T-cell (primary cell): ENCODE measurements at regions not wholly inside any gene's neighbourhood (a gene's known extent, or its start where the extent isn't known, plus 50 kb on each side); places are given as distances from the start of the nearest gene placed in this dataset.

Experiments used
- ATAC-seq, 4 experiments: fragments of 200-7000 bp in 3 of 4; fragments of 150-1000 bp in 1 of 4; cut with Tn5 transposase; replicated peaks in 1 of 4; 1 replicate in 3 of 4; 2 replicates in 1 of 4; pipeline ENCODE4 v1.10.0; 2021; ENCODE audit warnings: moderate library complexity in 3 of 4, mild to moderate bottlenecking in 2 of 4, moderate number of reproducible peaks in 1 of 4
- CTCF ChIA-PET, 2 donors: fragments of 300-600 bp; sonication (Branson Sonifier 250); formaldehyde crosslinking; loops; one replicate each; lab custom pipeline; 2022; ENCODE audit warnings: antibody characterized with exemption in 2 of 2; lab: Charles Lee
- POLR2A ChIA-PET, 2 donors: fragments of 300-600 bp; sonication (Branson Sonifier 250); formaldehyde crosslinking; loops; one replicate each; lab custom pipeline; 2022; ENCODE audit warnings: antibody characterized with exemption in 2 of 2; lab: Charles Lee
- DNase-seq, 35 experiments: peaks; one replicate each; pipeline versions ENCODE4 v3.0.0 to v3.0.0-alpha.2; 2013 to 2023
- H3K27ac ChIP-seq: one replicate; pipeline ENCODE4 v1.5.1; 2013; ENCODE audit warnings: low read length
- H3K27me3 ChIP-seq, 2 experiments: replicated peaks in 1 of 2; 1 replicate in 1 of 2; 2 replicates in 1 of 2; pipeline versions ENCODE4 v1.6.1 to v1.7.0; 2013; ENCODE audit warnings: low read length in 1 of 2, mixed read lengths in 1 of 2; ENCODE audit not compliant: control insufficient read depth in 2 of 2, insufficient read depth in 2 of 2; ENCODE audit errors: extremely low read depth in 1 of 2
- H3K36me3 ChIP-seq, 2 donors: 1 replicate in 1 of 2; 2 replicates in 1 of 2; pipeline versions ENCODE4 v1.6.1 to v1.7.0; 2013; ENCODE audit warnings: low read length in 1 of 2; ENCODE audit not compliant: control insufficient read depth in 2 of 2, insufficient read depth in 1 of 2; ENCODE audit errors: extremely low read depth in 1 of 2
- H3K4me1 ChIP-seq, 2 experiments: 1 replicate in 1 of 2; 2 replicates in 1 of 2; pipeline versions ENCODE4 v1.6.1 to v1.7.0; 2013; ENCODE audit warnings: low read length in 2 of 2, mixed read lengths in 1 of 2; ENCODE audit not compliant: insufficient read depth in 2 of 2, control insufficient read depth in 1 of 2; ENCODE audit errors: extremely low read depth in 1 of 2
- H3K4me3 ChIP-seq, 2 donors: 1 replicate in 1 of 2; 2 replicates in 1 of 2; pipeline versions ENCODE4 v1.5.1 to v1.7.0; 2013; ENCODE audit warnings: mild to moderate bottlenecking in 2 of 2, low read length in 1 of 2, moderate library complexity in 1 of 2; ENCODE audit not compliant: control insufficient read depth in 1 of 2; ENCODE audit errors: extremely low read depth in 1 of 2
- H3K9me3 ChIP-seq: 2 replicates; pipeline ENCODE4 v1.7.0; 2013
- H3K27ac Mint-ChIP-seq, 2 donors: one replicate each; pipeline ENCODE4 v1.8.0; 2020 to 2021; ENCODE audit warnings: mild to moderate bottlenecking in 2 of 2, mixed read lengths in 2 of 2
- H3K27me3 Mint-ChIP-seq, 2 donors: one replicate each; pipeline ENCODE4 v1.8.0; 2021 to 2022; ENCODE audit warnings: mixed read lengths in 2 of 2
- H3K36me3 Mint-ChIP-seq: one replicate; pipeline ENCODE4 v1.8.0; 2021; ENCODE audit warnings: mixed read lengths
- H3K4me1 Mint-ChIP-seq, 3 donors: one replicate each; pipeline ENCODE4 v1.8.0; 2020 to 2022; ENCODE audit warnings: mixed read lengths in 3 of 3, mild to moderate bottlenecking in 1 of 3
- H3K4me3 Mint-ChIP-seq, 3 donors: one replicate each; pipeline ENCODE4 v1.8.0; 2020 to 2022; ENCODE audit warnings: mild to moderate bottlenecking in 3 of 3, mixed read lengths in 3 of 3, moderate library complexity in 3 of 3
- H3K9me3 Mint-ChIP-seq, 3 donors: one replicate each; pipeline ENCODE4 v1.8.0; 2020 to 2022; ENCODE audit warnings: mixed read lengths in 3 of 3
- WGBS: methylation state at CpG from one replicate; pipeline ENCODE4 v1.1.5; 2013; ENCODE audit warnings: missing lambda C conversion rate; ENCODE audit not compliant: insufficient coverage; 5-methylcytosine and 5-hydroxymethylcytosine counted together

DNA sequence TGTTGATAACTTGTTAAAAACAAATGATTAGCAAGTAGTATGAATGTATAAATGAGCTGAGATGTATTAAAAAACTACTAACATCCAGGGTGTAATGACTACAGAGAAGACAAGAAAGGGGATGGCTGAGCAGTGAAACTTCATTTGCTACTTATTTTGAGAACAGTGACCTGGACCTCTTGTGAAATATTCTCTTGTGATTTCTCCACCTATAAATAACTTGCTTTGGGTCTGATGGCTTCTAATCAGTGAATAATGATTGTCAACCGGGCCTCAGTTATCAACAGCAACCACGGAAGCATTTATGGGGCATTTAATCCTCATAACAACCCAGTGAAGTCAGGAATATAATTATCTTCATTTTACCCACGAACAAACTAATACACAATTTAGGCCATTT is 154.2 kb upstream of the HAND2 start:
- H3K4me3 Mint-ChIP-seq, result no peak overlapping the region
- H3K9me3 ChIP-seq, result no peaks in the 10 kb centered on the region
- DNase-seq (no peak), ATAC-seq (no peak)
- no peaks in the 10 kb centered on the region for H3K4me1 Mint-ChIP-seq
- H3K27me3 ChIP-seq, result peaks cover 0 to 3% of the 10 kb centered on the region in 2 experiments
- ChIA-PET POLR2A (no interaction called here), CTCF (interaction anchor here in 1 of 2 donors (0.7 kb wide), 1 partner anchor 46 kb away, joined by 5 read pairs; no protein-coding TSS in a partner anchor)
- WGBS, result no CpG with 5 or more reads among the region's 3 CpGs
- H3K27me3 Mint-ChIP-seq, result peaks cover 0 to 13% of the 10 kb centered on the region in 2 donors
- H3K4me1 ChIP-seq, result no peaks in the 10 kb centered on the region
- no peaks in the 10 kb centered on the region for H3K36me3 ChIP-seq
- H3K9me3 Mint-ChIP-seq, result no peaks in the 10 kb centered on the region
- no peak overlapping the region for H3K4me3 ChIP-seq
- no peak overlapping the region for H3K27ac ChIP-seq
- no peaks in the 10 kb centered on the region for H3K36me3 Mint-ChIP-seq
- no peak overlapping the region for H3K27ac Mint-ChIP-seq

DNA sequence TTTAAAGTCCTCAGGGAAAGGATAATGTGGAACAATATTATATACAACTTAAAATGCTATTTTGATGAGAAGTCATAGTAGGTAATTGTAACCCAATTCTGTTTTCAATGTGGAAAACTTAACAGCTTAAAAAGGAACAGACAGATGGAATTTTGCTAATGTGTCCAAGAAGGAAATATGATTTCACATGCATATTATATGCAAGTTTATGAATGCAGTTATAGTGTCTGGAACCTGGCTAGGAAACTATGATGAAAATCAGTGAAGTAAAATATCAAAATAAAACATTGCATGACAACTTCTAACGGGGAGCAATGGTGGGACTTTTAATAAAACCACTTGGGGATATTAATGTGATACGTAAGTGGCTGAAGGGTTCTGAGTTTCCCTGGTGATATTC is 152.6 kb upstream of the HAND2 start:
- ATAC-seq (no peak), DNase-seq (no peak)
- H3K4me1 ChIP-seq, result no peaks in the 10 kb centered on the region
- no peaks in the 10 kb centered on the region for H3K36me3 Mint-ChIP-seq
- H3K4me1 Mint-ChIP-seq, result no peaks in the 10 kb centered on the region
- CTCF ChIA-PET, result no interaction called here
- H3K36me3 ChIP-seq, result no peaks in the 10 kb centered on the region
- H3K27me3 Mint-ChIP-seq, result peaks cover 0 to 13% of the 10 kb centered on the region in 2 donors
- H3K9me3 ChIP-seq, result no peaks in the 10 kb centered on the region
- no CpG with 5 or more reads among the region's 2 CpGs for WGBS
- H3K27me3 ChIP-seq, result peaks cover 0 to 3% of the 10 kb centered on the region in 2 experiments
- no peak overlapping the region for H3K4me3 Mint-ChIP-seq
- POLR2A ChIA-PET, result no interaction called here
- H3K9me3 Mint-ChIP-seq, result no peaks in the 10 kb centered on the region
- H3K27ac Mint-ChIP-seq, result no peak overlapping the region
- no peak overlapping the region for H3K27ac ChIP-seq
- H3K4me3 ChIP-seq, result no peak overlapping the region

DNA sequence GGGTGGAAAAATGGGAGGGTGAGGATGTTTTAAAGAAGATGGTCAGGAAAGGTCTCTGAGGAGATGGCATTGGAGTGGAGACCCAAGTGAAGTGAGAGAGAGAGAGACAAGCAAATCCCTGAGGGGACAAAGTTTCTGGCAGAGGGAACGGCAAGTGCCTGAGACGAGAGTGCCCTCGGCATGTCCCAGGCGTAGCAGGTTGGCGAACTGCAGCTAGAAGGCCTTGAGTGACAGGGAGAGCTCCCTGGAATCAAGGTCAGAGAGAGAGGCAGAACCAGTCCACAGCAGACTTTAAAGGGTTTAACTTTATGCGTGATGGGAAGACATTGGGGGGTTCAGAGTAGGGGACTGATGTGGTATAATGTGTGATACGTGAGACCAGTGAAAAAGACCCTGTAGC is 150.2 kb upstream of the HAND2 start:
- ChIA-PET CTCF (no interaction called here), POLR2A (no interaction called here)
- Mint-ChIP-seq H3K36me3 (no peaks in the 10 kb centered on the region), H3K27ac (no peak overlapping the region), H3K9me3 (no peaks in the 10 kb centered on the region), H3K4me1 (no peaks in the 10 kb centered on the region), H3K4me3 (no peak overlapping the region), H3K27me3 (peaks cover 0 to 20% of the 10 kb centered on the region in 2 donors)
- Histone ChIP-seq H3K9me3 (no peaks in the 10 kb centered on the region), H3K4me3 (no peak overlapping the region), H3K36me3 (no peaks in the 10 kb centered on the region), H3K27ac (no peak overlapping the region), H3K27me3 (peaks cover 0 to 3% of the 10 kb centered on the region in 2 experiments), H3K4me1 (no peaks in the 10 kb centered on the region)
- WGBS, result 79% methylated on average over 5 of the region's 7 CpGs
- ATAC-seq (no peak), DNase-seq (no peak)

DNA sequence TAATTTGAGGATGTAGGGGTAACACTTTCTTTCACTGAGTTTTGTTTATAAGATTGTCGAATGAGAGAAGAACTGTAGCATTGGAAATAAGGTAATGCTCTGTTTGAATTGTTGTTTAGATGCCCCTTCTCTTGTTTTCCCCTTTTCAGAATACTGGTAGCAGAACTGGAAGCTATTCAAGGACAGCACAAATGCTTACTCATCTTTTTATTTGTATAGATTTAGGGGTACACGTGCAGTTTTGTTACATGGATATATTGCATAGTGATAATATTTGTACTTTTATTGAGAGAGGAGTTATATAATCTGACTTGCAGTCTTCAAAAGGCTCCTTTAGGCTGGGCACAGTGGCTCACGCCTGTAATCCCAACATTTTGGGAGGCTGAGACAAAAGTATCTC is 145.4 kb upstream of the HAND2 start:
- 60% methylated on average over 1 of the region's 3 CpGs for WGBS
- ATAC-seq, result no peak
- peaks cover 0 to 9% of the 10 kb centered on the region in 2 donors for H3K27me3 Mint-ChIP-seq
- Histone ChIP-seq H3K9me3 (no peaks in the 10 kb centered on the region), H3K27me3 (peaks cover 0 to 3% of the 10 kb centered on the region in 2 experiments), H3K36me3 (no peaks in the 10 kb centered on the region), H3K4me1 (no peaks in the 10 kb centered on the region), H3K27ac (no peak overlapping the region), H3K4me3 (no peak overlapping the region)
- no peak overlapping the region for H3K4me3 Mint-ChIP-seq
- ChIA-PET CTCF (no interaction called here), POLR2A (no interaction called here)
- no peaks in the 10 kb centered on the region for H3K4me1 Mint-ChIP-seq
- H3K27ac Mint-ChIP-seq, result no peak overlapping the region
- H3K9me3 Mint-ChIP-seq, result peaks cover 0 to 4% (median 0%) of the 10 kb centered on the region in 3 donors
- no peaks in the 10 kb centered on the region for H3K36me3 Mint-ChIP-seq
- DNase-seq, result no peak

DNA sequence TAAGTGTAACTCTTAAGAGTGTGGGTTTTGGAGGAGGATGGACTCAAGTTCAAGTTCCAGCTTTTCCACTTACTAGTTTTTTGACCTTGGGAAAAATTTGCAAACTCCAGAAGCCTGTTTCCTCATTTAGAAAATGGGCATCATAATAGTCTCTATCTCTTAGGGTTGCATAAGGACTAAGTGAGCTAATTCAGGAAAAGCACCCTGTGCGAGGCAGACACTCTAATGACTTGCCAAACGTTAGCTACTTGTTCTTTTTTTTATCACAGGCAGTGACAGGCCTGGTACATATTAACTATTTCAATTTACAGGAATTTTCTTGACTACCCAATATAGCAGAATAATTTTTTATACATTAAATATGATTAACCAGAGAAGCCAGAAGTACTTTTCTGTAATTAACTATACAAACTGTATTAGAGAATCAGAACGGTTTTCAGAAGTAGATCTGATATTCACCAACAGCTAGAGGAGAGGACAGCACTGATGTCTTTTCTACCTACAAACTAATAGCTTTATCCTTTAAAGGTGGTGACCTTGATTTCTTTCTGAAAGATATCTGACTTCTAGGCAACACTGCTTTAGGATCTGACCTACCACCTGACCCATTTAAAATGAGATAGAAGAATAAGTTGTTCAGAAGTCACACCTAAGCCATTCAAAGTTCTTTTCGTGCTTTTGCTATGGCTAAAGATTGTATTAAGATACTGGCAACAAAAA is 139.6 kb upstream of the HAND2 start:
- peaks cover 0 to 4% (median 0%) of the 10 kb centered on the region in 3 donors for H3K9me3 Mint-ChIP-seq
- H3K4me1 Mint-ChIP-seq, result no peaks in the 10 kb centered on the region
- no peaks in the 10 kb centered on the region for H3K9me3 ChIP-seq
- no CpG with 5 or more reads among the region's 4 CpGs for WGBS
- ATAC-seq (no peak), DNase-seq (no peak)
- H3K27me3 ChIP-seq, result no peaks in the 10 kb centered on the region
- no peaks in the 10 kb centered on the region for H3K27me3 Mint-ChIP-seq
- ChIA-PET POLR2A (no interaction called here), CTCF (no interaction called here)
- no peak overlapping the region for H3K27ac Mint-ChIP-seq
- H3K27ac ChIP-seq, result no peak overlapping the region
- no peak overlapping the region for H3K4me3 ChIP-seq
- H3K4me1 ChIP-seq, result no peaks in the 10 kb centered on the region
- no peaks in the 10 kb centered on the region for H3K36me3 Mint-ChIP-seq
- no peak overlapping the region for H3K4me3 Mint-ChIP-seq
- no peaks in the 10 kb centered on the region for H3K36me3 ChIP-seq

DNA sequence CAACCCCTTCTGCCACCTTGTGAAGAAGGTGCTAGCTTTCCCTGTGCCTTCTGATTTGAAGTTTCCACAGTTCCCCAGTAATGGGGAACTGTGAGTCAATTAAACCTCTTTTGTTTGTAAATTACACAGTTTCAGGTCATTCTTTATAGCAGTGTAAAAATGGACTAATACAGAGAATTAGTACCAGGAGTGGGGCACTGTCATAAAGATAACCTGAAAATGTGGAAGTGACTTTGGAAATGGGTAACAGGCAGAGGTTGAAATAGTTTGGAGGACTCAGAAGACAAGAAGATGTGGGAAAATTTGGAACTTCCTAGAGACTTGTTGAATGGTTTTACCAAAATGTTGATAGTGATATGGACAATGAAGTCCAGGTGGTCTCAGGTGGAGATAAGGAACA is 131.0 kb upstream of the HAND2 start:
- no peak overlapping the region for H3K27ac ChIP-seq
- H3K36me3 ChIP-seq, result no peaks in the 10 kb centered on the region
- POLR2A ChIA-PET, result no interaction called here
- DNase-seq (no peak), ATAC-seq (no peak)
- CTCF ChIA-PET, result interaction anchor here (0.5 to 0.7 kb wide), 2 partner anchors 12 to 755 kb away, joined by 3 to 5 read pairs; no protein-coding TSS in a partner anchor
- H3K27me3 ChIP-seq, result no peaks in the 10 kb centered on the region
- H3K4me1 Mint-ChIP-seq, result no peaks in the 10 kb centered on the region
- no peaks in the 10 kb centered on the region for H3K9me3 ChIP-seq
- H3K4me3 ChIP-seq, result no peak overlapping the region
- H3K4me1 ChIP-seq, result no peaks in the 10 kb centered on the region
- peaks cover 0 to 6% (median 5%) of the 10 kb centered on the region in 3 donors for H3K9me3 Mint-ChIP-seq
- H3K27ac Mint-ChIP-seq, result no peak overlapping the region
- no peak overlapping the region for H3K4me3 Mint-ChIP-seq
- H3K27me3 Mint-ChIP-seq, result peaks cover 0 to 11% of the 10 kb centered on the region in 2 donors
- H3K36me3 Mint-ChIP-seq, result no peaks in the 10 kb centered on the region
